ENCODE measurements at regions not wholly inside any gene's neighbourhood (a gene's known extent, or its start where the extent isn't known, plus 50 kb on each side); places are given as distances from the start of the nearest gene placed in this dataset.

- H3K9me1 ChIP-seq (ENCODE audit: control insufficient read depth, extremely low read depth, insufficient read depth, low read length) = no peaks in the 10 kb centered on the region
- no peaks in the 10 kb centered on the region for H3K4me1 ChIP-seq (ENCODE audit: control insufficient read depth, extremely low read depth, insufficient read depth, low read length)
- FAIRE-seq = no peak
- TF ChIP-seq CTCF (optimal IDR thresholded peaks at IDR 0.05 in 1 of 3, IDR thresholded peaks at IDR 0.05 in 1 of 3, conservative IDR thresholded peaks at IDR 0.05 in 1 of 3; ENCODE audit: extremely low read depth in 1 of 3, insufficient read depth in 2 of 3, low read length in 3 of 3) (no peak), EZH2 (IDR thresholded peaks at IDR 0.05; ENCODE audit: low read length) (no peak)
- H3K9me3 ChIP-seq (ENCODE audit: control insufficient read depth, low read depth, low read length) = no peaks in the 10 kb centered on the region
- H3K36me3 ChIP-seq (ENCODE audit: control insufficient read depth in 2 of 2, extremely low read depth in 1 of 2, insufficient read depth in 2 of 2, low read length in 2 of 2) = no peaks in the 10 kb centered on the region
- H3K79me2 ChIP-seq (ENCODE audit: control insufficient read depth, insufficient read depth, low read length) = no peaks in the 10 kb centered on the region
- no peak overlapping the region for H3K27ac ChIP-seq (ENCODE audit: control insufficient read depth, insufficient read depth, low read length)
- no peak overlapping the region for H3K4me3 ChIP-seq (ENCODE audit: control insufficient read depth in 2 of 3, extremely low read depth in 1 of 3, insufficient read depth in 2 of 3, low read depth in 1 of 3, low read length in 3 of 3)
- no peaks in the 10 kb centered on the region for H3K27me3 ChIP-seq (ENCODE audit: control insufficient read depth, extremely low read depth, insufficient read depth, low read length)
- H3K4me2 ChIP-seq (ENCODE audit: control insufficient read depth, extremely low read depth, insufficient read depth, low read depth, low read length) = no peak overlapping the region
- H3K9ac ChIP-seq (ENCODE audit: control insufficient read depth, extremely low read depth, insufficient read depth, low read length) = no peak overlapping the region
- peaks cover 2% of the 10 kb centered on the region for H4K20me1 ChIP-seq (ENCODE audit: control insufficient read depth, extremely low read depth, insufficient read depth, low read length)
- no peak overlapping the region for H2AFZ ChIP-seq (ENCODE audit: control insufficient read depth, low read length)
- DNase-seq (ENCODE audit: low read depth, low spot score) = no peak
- dilution Hi-C loops (cut with MboI; ENCODE audit: extremely low pct_ligation_motif_present, low sequenced_read_pairs) = no loop called here
Measured at GRCh38 chr22:26942637-26942957, 285.2 kb downstream of the MIAT start.

- H2AFZ ChIP-seq (ENCODE audit: control insufficient read depth, low read length) = no peak overlapping the region
- dilution Hi-C loops (cut with MboI; ENCODE audit: extremely low pct_ligation_motif_present, low sequenced_read_pairs) = no loop called here
- no peaks in the 10 kb centered on the region for H3K36me3 ChIP-seq (ENCODE audit: control insufficient read depth in 2 of 2, extremely low read depth in 1 of 2, insufficient read depth in 2 of 2, low read length in 2 of 2)
- H3K79me2 ChIP-seq (ENCODE audit: control insufficient read depth, insufficient read depth, low read length) = no peaks in the 10 kb centered on the region
- TF ChIP-seq CTCF (optimal IDR thresholded peaks at IDR 0.05 in 1 of 3, IDR thresholded peaks at IDR 0.05 in 1 of 3, conservative IDR thresholded peaks at IDR 0.05 in 1 of 3; ENCODE audit: extremely low read depth in 1 of 3, insufficient read depth in 2 of 3, low read length in 3 of 3) (no peak), EZH2 (IDR thresholded peaks at IDR 0.05; ENCODE audit: low read length) (no peak)
- H3K27me3 ChIP-seq (ENCODE audit: control insufficient read depth, extremely low read depth, insufficient read depth, low read length) = no peaks in the 10 kb centered on the region
- H3K9me3 ChIP-seq (ENCODE audit: control insufficient read depth, low read depth, low read length) = no peaks in the 10 kb centered on the region
- H3K27ac ChIP-seq (ENCODE audit: control insufficient read depth, insufficient read depth, low read length) = no peak overlapping the region
- H3K4me1 ChIP-seq (ENCODE audit: control insufficient read depth, extremely low read depth, insufficient read depth, low read length) = no peaks in the 10 kb centered on the region
- no peaks in the 10 kb centered on the region for H3K9me1 ChIP-seq (ENCODE audit: control insufficient read depth, extremely low read depth, insufficient read depth, low read length)
- H4K20me1 ChIP-seq (ENCODE audit: control insufficient read depth, extremely low read depth, insufficient read depth, low read length) = peaks cover 2% of the 10 kb centered on the region
- FAIRE-seq (no peak), DNase-seq (ENCODE audit: low read depth, low spot score) (no peak)
- no peak overlapping the region for H3K9ac ChIP-seq (ENCODE audit: control insufficient read depth, extremely low read depth, insufficient read depth, low read length)
- no peak overlapping the region for H3K4me2 ChIP-seq (ENCODE audit: control insufficient read depth, extremely low read depth, insufficient read depth, low read depth, low read length)
- H3K4me3 ChIP-seq (ENCODE audit: control insufficient read depth in 2 of 3, extremely low read depth in 1 of 3, insufficient read depth in 2 of 3, low read depth in 1 of 3, low read length in 3 of 3) = no peak overlapping the region
Measured at GRCh38 chr22:26945565-26945964, 288.2 kb downstream of the MIAT start.

Data from keratinocyte (primary cell).